ENCODE measurements at regions not wholly inside any gene's neighbourhood (a gene's known extent, or its start where the extent isn't known, plus 50 kb on each side); places are given as distances from the start of the nearest gene placed in this dataset.

GRCh38 chr2:77862120-77862519 lies 339.9 kb upstream of the LRRTM4 start:
- TF ChIP-seq, protein P1, sequence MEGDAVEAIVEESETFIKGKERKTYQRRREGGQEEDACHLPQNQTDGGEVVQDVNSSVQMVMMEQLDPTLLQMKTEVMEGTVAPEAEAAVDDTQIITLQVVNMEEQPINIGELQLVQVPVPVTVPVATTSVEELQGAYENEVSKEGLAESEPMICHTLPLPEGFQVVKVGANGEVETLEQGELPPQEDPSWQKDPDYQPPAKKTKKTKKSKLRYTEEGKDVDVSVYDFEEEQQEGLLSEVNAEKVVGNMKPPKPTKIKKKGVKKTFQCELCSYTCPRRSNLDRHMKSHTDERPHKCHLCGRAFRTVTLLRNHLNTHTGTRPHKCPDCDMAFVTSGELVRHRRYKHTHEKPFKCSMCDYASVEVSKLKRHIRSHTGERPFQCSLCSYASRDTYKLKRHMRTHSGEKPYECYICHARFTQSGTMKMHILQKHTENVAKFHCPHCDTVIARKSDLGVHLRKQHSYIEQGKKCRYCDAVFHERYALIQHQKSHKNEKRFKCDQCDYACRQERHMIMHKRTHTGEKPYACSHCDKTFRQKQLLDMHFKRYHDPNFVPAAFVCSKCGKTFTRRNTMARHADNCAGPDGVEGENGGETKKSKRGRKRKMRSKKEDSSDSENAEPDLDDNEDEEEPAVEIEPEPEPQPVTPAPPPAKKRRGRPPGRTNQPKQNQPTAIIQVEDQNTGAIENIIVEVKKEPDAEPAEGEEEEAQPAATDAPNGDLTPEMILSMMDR (IDR thresholded peaks at IDR 0.05), result no peak
- TF ChIP-seq POLR2A (IDR thresholded peaks at IDR 0.05), result no peak

All from testis (tissue), 2 donors.